ENCODE measurements at regions not wholly inside any gene's neighbourhood (a gene's known extent, or its start where the extent isn't known, plus 50 kb on each side); places are given as distances from the start of the nearest gene placed in this dataset.

- TF ChIP-seq SUZ12 (IDR thresholded peaks at IDR 0.05; ENCODE audit: extremely low read depth, insufficient read depth, insufficient read length) (no peak), ZNF274 (IDR thresholded peaks at IDR 0.05; ENCODE audit: low read depth, low read length) (no peak), YY1 (IDR thresholded peaks at IDR 0.05; ENCODE audit: insufficient read depth, insufficient read length) (no peak)
Observed at GRCh38 chr12:83769151-83769550, 1082.4 kb downstream of the TMTC2 start.
